Neural progenitor cell (in vitro differentiated cells): ENCODE measurements at regions not wholly inside any gene's neighbourhood (a gene's known extent, or its start where the extent isn't known, plus 50 kb on each side); places are given as distances from the start of the nearest gene placed in this dataset.

Experiments used
- DNase-seq: peaks from one replicate; pipeline ENCODE4 v3.0.0-alpha.2; 2016; ENCODE audit warnings: low spot score
- H2AFZ ChIP-seq: fragments of 200-600 bp; sonication (generic); replicated peaks from 2 replicates; pipeline ENCODE4 v1.6.1; 2016; ENCODE audit warnings: antibody characterized with exemption
- H3F3A ChIP-seq: fragments of 200-600 bp; sonication (generic); 2 replicates; pipeline ENCODE4 v1.6.1; 2016; ENCODE audit warnings: antibody characterized with exemption, low read depth
- H3K27ac ChIP-seq: fragments of 200-600 bp; sonication (generic); 2 replicates; pipeline ENCODE4 v1.5.1; 2016; ENCODE audit warnings: mild to moderate bottlenecking
- H3K27me3 ChIP-seq: fragments of 200-600 bp; sonication (generic); 2 replicates; pipeline ENCODE4 v1.6.1; 2016; ENCODE audit warnings: mild to moderate bottlenecking, moderate library complexity
- H3K36me3 ChIP-seq: fragments of 200-600 bp; sonication (generic); 2 replicates; pipeline ENCODE4 v1.5.1; 2016
- H3K4me1 ChIP-seq: fragments of 200-600 bp; sonication (generic); 2 replicates; pipeline ENCODE4 v1.6.1; 2016; ENCODE audit warnings: mixed run types
- H3K4me2 ChIP-seq: fragments of 200-600 bp; sonication (generic); 2 replicates; pipeline ENCODE4 v1.6.1; 2016
- H3K4me3 ChIP-seq: fragments of 200-600 bp; sonication (generic); 2 replicates; pipeline ENCODE4 v1.5.1; 2016
- H3K79me2 ChIP-seq: fragments of 200-600 bp; sonication (generic); 2 replicates; pipeline ENCODE4 v1.6.1; 2016; ENCODE audit warnings: low read depth
- H3K9ac ChIP-seq: fragments of 200-600 bp; sonication (generic); 2 replicates; pipeline ENCODE4 v1.6.1; 2016
- H3K9me3 ChIP-seq: fragments of 200-600 bp; sonication (generic); 2 replicates; pipeline ENCODE4 v1.5.1; 2016; ENCODE audit warnings: low read depth
- H4K20me1 ChIP-seq: fragments of 200-600 bp; sonication (generic); 2 replicates; pipeline ENCODE4 v1.6.1; 2016; ENCODE audit warnings: low read depth
- H3K27ac Mint-ChIP-seq: 3 replicates; pipeline ENCODE4 v1.8.0; 2021; ENCODE audit warnings: mixed read lengths
- H3K27me3 Mint-ChIP-seq: 2 replicates; pipeline ENCODE4 v1.8.0; 2022; ENCODE audit warnings: low read depth, mild to moderate bottlenecking, inconsistent platforms, moderate library complexity, mixed read lengths; ENCODE audit not compliant: insufficient read depth
- H3K36me3 Mint-ChIP-seq: 3 replicates; pipeline ENCODE4 v1.8.0; 2021; ENCODE audit warnings: mixed read lengths
- H3K4me1 Mint-ChIP-seq: 3 replicates; pipeline ENCODE4 v1.8.0; 2021; ENCODE audit warnings: mixed read lengths
- H3K4me3 Mint-ChIP-seq: 3 replicates; pipeline ENCODE4 v1.8.0; 2021; ENCODE audit warnings: mild to moderate bottlenecking, moderate library complexity, mixed read lengths
- H3K9me3 Mint-ChIP-seq: 3 replicates; pipeline ENCODE4 v1.8.0; 2020; ENCODE audit warnings: mixed read lengths
- EZH2 ChIP-seq: fragments of 200-600 bp; sonication (generic); IDR thresholded peaks from 2 replicates; pipeline ENCODE4 v1.6.1; 2017; ENCODE audit warnings: antibody characterized with exemption, mild to moderate bottlenecking, moderate library complexity
- EZH2phosphoT487 ChIP-seq: fragments of 200-600 bp; sonication (generic); IDR thresholded peaks from 2 replicates; pipeline ENCODE4 v1.6.1; 2017; ENCODE audit warnings: antibody characterized with exemption
- TF ChIP-seq, protein P1 (sequence below): fragments of 200-600 bp; sonication (generic); IDR thresholded peaks from 2 replicates; pipeline ENCODE4 v1.5.1; 2017; ENCODE audit warnings: antibody characterized with exemption, mild to moderate bottlenecking

- H4K20me1 ChIP-seq = no peaks in the 10 kb centered on the region
- H3K4me3 ChIP-seq = no peak overlapping the region
- H3K4me2 ChIP-seq = no peak overlapping the region
- H3K27me3 ChIP-seq = no peaks in the 10 kb centered on the region
- H3K27ac Mint-ChIP-seq = no peak overlapping the region
- no peaks in the 10 kb centered on the region for H3K4me1 ChIP-seq
- no peak overlapping the region for H3K27ac ChIP-seq
- no peak overlapping the region for H2AFZ ChIP-seq
- no peaks in the 10 kb centered on the region for H3K36me3 ChIP-seq
- no peak for TF ChIP-seq EZH2
- TF ChIP-seq, protein P1, sequence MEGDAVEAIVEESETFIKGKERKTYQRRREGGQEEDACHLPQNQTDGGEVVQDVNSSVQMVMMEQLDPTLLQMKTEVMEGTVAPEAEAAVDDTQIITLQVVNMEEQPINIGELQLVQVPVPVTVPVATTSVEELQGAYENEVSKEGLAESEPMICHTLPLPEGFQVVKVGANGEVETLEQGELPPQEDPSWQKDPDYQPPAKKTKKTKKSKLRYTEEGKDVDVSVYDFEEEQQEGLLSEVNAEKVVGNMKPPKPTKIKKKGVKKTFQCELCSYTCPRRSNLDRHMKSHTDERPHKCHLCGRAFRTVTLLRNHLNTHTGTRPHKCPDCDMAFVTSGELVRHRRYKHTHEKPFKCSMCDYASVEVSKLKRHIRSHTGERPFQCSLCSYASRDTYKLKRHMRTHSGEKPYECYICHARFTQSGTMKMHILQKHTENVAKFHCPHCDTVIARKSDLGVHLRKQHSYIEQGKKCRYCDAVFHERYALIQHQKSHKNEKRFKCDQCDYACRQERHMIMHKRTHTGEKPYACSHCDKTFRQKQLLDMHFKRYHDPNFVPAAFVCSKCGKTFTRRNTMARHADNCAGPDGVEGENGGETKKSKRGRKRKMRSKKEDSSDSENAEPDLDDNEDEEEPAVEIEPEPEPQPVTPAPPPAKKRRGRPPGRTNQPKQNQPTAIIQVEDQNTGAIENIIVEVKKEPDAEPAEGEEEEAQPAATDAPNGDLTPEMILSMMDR = no peak
- TF ChIP-seq EZH2phosphoT487 = no peak
- no peaks in the 10 kb centered on the region for H3K79me2 ChIP-seq
- H3K9ac ChIP-seq = no peak overlapping the region
- no peak overlapping the region for H3K4me3 Mint-ChIP-seq
- H3K36me3 Mint-ChIP-seq = peaks cover 2% of the 10 kb centered on the region
- no peaks in the 10 kb centered on the region for H3K4me1 Mint-ChIP-seq
- no peaks in the 10 kb centered on the region for H3F3A ChIP-seq
- peaks cover 4% of the 10 kb centered on the region for H3K27me3 Mint-ChIP-seq
- no peaks in the 10 kb centered on the region for H3K9me3 ChIP-seq
- DNase-seq = no peak
- peaks cover 16% of the 10 kb centered on the region for H3K9me3 Mint-ChIP-seq
Observed at GRCh38 chr4:13285336-13285735, 198.8 kb downstream of the RAB28 start.

DNA sequence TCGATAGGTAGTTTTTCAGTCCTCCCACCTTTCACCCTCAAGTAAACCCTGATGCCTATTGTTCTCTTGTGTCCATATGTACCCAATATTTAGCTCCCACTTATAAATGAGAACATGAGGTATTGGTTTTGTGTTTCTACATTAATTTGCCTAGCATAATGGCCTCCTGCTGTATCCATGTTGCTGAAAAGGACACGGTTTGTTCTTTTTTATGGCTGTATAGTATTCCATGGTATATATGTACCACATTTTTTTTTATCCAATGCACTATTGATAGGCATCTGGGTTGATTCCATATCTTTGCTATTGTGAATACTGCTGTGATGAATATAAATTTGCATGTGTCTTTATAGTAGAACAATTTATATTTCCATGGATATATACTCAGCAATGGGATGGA is 199.2 kb downstream of the RAB28 start:
- no peaks in the 10 kb centered on the region for H3K79me2 ChIP-seq
- Mint-ChIP-seq H3K36me3 (peaks cover 2% of the 10 kb centered on the region), H3K27me3 (peaks cover 4% of the 10 kb centered on the region), H3K9me3 (peaks cover 16% of the 10 kb centered on the region), H3K27ac (no peak overlapping the region), H3K4me3 (no peak overlapping the region), H3K4me1 (no peaks in the 10 kb centered on the region)
- no peaks in the 10 kb centered on the region for H4K20me1 ChIP-seq
- H3K27me3 ChIP-seq = no peaks in the 10 kb centered on the region
- no peak overlapping the region for H2AFZ ChIP-seq
- DNase-seq = no peak
- no peaks in the 10 kb centered on the region for H3K9me3 ChIP-seq
- TF ChIP-seq EZH2 (no peak), EZH2phosphoT487 (no peak)
- TF ChIP-seq, protein P1 = no peak
- no peaks in the 10 kb centered on the region for H3K4me1 ChIP-seq
- no peak overlapping the region for H3K9ac ChIP-seq
- no peaks in the 10 kb centered on the region for H3K36me3 ChIP-seq
- H3K27ac ChIP-seq = no peak overlapping the region
- H3K4me2 ChIP-seq = no peak overlapping the region
- no peaks in the 10 kb centered on the region for H3F3A ChIP-seq
- H3K4me3 ChIP-seq = no peak overlapping the region

- DNase-seq = no peak
- Histone ChIP-seq H3K27me3 (no peaks in the 10 kb centered on the region), H4K20me1 (no peaks in the 10 kb centered on the region), H3K4me1 (no peaks in the 10 kb centered on the region), H3K27ac (no peak overlapping the region), H3K79me2 (no peaks in the 10 kb centered on the region), H3K9ac (no peak overlapping the region), H3K4me3 (no peak overlapping the region), H2AFZ (no peak overlapping the region), H3K36me3 (no peaks in the 10 kb centered on the region), H3K9me3 (peaks cover 7% of the 10 kb centered on the region), H3K4me2 (no peak overlapping the region), H3F3A (no peaks in the 10 kb centered on the region)
- no peaks in the 10 kb centered on the region for H3K4me1 Mint-ChIP-seq
- H3K9me3 Mint-ChIP-seq = peaks cover 14% of the 10 kb centered on the region
- H3K27ac Mint-ChIP-seq = no peak overlapping the region
- TF ChIP-seq, protein P1 = no peak
- TF ChIP-seq EZH2phosphoT487 (no peak), EZH2 (no peak)
- H3K36me3 Mint-ChIP-seq = no peaks in the 10 kb centered on the region
- no peak overlapping the region for H3K4me3 Mint-ChIP-seq
- H3K27me3 Mint-ChIP-seq = no peaks in the 10 kb centered on the region
Observed at GRCh38 chr4:13276357-13276756, 207.8 kb downstream of the RAB28 start.
